C4-2B (cell line): ENCODE measurements at regions not wholly inside any gene's neighbourhood (a gene's known extent, or its start where the extent isn't known, plus 50 kb on each side); places are given as distances from the start of the nearest gene placed in this dataset.
A peak's percentile ranks its signal among the peaks of the same experiment; 100 is the strongest.
"Not testable (repeated sequence)": the region's sequence is repeated elsewhere in the genome, so short reads cannot be mapped to it uniquely, and the experiment has no call there.

Experiments
- H3K27ac ChIP-seq: fragments of 450-650 bp; 2 replicates; pipeline ENCODE4 v1.5.1; 2017
- ZFX ChIP-seq: fragments of 450-650 bp; IDR thresholded peaks from 2 replicates; pipeline ENCODE4 v1.6.1; 2017
- TF ChIP-seq, protein P1 (sequence below): fragments of 450-650 bp; conservative IDR thresholded peaks from 2 replicates; pipeline ENCODE4 v1.5.1; 2017; ENCODE audit warnings: mild to moderate bottlenecking

DNA sequence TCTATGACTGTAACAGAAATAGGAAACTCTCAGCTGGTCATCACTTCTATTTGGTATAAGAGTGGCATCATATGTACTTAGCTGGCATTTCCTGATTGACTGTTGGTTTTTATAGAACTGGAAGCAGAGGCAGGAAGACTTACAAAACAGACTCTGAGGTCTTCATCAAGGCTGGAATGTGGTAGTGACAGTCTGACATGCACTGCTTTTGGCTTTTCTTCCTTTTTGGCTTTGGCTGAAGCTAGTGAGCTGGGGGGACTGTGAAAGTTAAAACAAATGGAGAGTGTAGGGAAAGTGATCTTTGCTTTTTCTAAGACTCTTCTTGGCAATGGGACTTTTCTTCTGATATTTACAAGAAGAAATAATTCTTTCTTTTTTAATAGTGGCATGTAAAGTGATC is 121.1 kb upstream of the SLC4A4 start:
- H3K27ac ChIP-seq: no peak overlapping the region
- no peak for TF ChIP-seq ZFX
- TF ChIP-seq, protein P1, sequence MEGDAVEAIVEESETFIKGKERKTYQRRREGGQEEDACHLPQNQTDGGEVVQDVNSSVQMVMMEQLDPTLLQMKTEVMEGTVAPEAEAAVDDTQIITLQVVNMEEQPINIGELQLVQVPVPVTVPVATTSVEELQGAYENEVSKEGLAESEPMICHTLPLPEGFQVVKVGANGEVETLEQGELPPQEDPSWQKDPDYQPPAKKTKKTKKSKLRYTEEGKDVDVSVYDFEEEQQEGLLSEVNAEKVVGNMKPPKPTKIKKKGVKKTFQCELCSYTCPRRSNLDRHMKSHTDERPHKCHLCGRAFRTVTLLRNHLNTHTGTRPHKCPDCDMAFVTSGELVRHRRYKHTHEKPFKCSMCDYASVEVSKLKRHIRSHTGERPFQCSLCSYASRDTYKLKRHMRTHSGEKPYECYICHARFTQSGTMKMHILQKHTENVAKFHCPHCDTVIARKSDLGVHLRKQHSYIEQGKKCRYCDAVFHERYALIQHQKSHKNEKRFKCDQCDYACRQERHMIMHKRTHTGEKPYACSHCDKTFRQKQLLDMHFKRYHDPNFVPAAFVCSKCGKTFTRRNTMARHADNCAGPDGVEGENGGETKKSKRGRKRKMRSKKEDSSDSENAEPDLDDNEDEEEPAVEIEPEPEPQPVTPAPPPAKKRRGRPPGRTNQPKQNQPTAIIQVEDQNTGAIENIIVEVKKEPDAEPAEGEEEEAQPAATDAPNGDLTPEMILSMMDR: no peak

DNA sequence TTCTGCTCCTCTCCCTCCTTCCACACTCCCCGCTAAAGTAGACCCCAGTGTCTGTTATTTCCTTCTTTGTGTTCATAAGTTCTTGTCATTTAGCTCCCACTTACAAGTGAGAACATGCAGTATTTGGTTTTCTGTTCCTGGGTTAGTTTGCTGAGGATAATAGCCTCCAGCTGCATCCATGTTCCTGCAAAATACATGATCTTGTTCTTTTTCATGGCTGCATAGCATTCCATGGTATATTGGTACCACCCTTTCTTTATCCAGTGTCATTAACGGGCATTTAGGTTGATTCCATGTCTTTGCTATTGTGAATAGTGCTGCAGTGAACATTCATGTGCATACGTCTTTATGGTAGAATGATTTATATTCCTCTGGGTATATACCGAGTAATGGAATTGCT is 118.0 kb upstream of the SLC4A4 start:
- not testable (repeated sequence) for H3K27ac ChIP-seq

DNA sequence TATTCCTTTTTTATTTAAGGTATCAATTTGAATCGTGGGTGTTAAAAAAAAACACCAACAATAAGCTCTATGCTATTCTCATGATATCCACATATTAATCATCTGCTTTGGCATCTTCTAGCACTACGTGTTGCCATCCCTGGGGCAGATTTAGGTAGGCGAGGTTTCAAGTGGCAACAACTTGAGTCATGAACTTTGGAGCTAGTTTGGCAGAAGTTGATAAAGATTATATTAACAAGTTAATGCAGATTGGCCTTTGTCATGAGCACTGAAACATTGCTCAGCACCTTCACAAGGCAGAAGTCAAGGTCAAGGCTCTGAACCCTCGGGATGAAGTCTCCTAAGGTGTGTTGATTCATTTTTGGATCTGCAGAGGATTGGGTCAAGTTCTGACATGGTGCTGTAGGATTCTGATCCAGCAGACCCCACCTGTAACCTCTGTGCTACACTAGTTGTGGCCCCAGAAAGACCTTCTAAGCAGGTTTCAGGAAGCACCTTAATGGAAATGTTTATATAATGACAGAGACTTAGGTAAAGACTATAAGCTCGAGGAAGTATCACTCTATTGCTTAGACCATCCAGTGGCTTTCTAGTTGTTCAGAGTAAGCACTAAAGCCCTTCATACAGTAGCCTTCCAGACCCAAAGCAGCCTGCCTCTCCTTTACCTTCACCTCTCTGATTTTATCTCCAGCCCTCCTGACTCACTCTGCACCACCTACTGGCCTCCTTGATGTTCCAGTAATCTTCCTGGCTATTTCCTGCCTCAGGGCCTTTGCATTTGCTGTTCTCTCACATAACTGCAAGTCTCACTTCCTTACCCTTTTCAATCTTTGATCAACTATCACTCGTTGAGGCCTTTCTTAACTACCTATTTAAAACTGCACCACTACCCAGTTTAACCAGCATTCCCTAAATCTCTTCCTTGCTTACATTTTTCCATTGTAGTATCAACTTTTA is 117.0 kb upstream of the SLC4A4 start:
- no peak overlapping the region for H3K27ac ChIP-seq
- no peak for TF ChIP-seq ZFX
- TF ChIP-seq, protein P1: no peak

DNA sequence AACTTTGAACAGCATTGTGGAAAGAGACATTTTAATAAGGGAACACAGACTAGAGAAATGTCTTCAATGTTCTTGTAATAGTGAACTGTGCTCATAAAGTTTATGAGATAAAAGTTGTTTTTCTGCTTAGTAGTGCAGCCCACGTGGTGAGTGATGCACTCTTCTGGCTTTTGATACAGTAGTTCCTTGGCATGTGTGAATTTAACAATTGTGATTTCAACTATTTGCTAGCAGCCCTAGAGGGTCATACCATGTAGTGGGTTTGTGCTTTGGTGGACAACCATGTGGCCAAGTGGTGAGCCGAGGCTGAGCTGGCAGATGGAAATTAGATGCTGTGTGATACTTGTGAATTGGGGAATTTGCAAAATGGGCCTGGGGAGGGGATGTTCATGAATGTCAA is 116.2 kb upstream of the SLC4A4 start:
- TF ChIP-seq ZFX: no peak
- TF ChIP-seq, protein P1: no peak
- H3K27ac ChIP-seq: no peak overlapping the region

DNA sequence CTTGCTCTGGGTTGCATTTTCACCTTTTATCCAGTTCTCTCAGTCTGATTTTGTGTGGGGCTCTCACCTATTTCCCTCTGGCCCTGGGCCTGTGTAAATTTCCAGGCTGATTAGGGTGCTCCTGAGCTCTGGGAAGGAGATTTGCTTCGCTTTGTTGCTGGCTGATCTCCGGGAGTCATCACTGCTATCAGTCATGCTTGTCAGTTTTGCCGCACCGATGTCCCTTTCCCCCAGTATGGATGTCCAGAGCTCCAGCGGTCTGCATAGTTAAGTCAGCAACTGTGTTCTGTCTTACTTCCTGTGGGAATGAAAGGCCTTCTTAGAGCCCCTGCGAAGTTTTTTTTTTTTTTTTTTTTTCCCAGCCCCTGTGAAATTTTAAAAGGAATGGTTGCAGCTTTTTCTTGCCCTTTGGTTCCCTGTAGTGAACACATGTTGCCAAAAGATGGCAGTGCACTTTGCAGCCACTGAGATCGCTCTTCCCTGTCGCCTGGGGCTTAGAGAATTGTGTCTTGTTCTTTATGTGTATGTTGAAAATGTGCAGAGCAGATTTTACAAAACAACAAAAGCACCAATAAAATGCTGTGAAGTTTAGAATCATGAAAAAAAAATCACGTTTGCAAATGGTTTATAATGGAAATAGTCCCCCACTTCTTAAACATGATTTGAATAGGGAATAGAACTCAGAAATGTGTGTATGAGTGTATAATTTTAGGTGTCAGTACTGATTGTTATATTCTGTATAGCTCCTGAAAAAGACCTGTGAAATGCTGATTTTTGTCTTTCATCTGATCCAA is 109.1 kb upstream of the SLC4A4 start:
- H3K27ac ChIP-seq: peak overlapping the region; percentile 58
- no peak for TF ChIP-seq ZFX
- TF ChIP-seq, protein P1: peak; percentile 90

DNA sequence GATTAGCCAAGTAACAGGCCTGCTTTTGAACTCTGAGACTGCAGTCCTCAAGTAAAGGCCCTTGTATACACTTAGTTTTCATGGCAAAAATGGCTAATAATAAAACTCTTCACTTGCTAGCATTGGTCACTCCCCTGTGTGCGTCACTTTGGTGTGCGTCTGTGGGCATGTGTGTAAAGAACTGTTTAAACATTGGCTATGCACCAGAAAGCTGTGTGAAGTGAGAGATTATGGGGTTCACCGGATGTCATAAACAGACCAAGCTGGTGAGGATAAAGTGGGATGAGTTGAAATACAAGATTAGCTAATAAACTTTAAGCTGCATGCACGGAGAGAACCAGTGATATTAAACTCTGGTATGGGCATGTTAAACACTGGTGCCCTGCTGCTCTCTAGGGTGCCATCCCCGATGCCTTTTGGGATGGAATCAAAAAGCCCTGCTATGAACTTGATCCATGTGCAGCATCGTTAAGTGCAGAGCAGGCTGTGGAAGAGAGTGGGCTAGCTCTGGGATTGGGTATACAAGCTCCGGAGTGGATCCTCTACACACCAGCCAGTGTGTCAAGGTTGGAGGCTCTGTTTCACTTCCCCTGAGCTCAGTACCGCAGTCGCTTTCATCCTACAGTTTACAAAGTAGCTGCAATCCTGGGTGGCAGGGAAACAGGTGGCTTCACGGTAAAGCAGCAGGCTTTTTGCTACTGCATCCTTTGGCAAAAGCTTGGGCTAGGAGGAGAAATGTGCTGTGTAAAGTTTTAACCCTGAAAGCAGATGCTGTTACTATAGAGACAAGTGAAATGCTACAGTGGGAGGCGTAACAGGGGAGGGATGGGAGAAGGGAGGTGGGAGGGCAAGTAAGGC is 108.3 kb upstream of the SLC4A4 start:
- peak overlapping the region; percentile 11; the same call in 1 of the 2 replicates for H3K27ac ChIP-seq
- no peak for TF ChIP-seq ZFX
- TF ChIP-seq, protein P1: no peak
